HEK293 (cell line): ENCODE measurements at regions not wholly inside any gene's neighbourhood (a gene's known extent, or its start where the extent isn't known, plus 50 kb on each side); places are given as distances from the start of the nearest gene placed in this dataset.

Experiments
- CTCF ChIA-PET: fragments of 350-600 bp; formaldehyde crosslinking; extraction: SDS; loops from one replicate; lab custom pipeline; 2021; ENCODE audit warnings: antibody characterized with exemption; lab: Yijun Ruan, JAX
- POLR2A ChIA-PET: fragments of 300-600 bp; formaldehyde crosslinking; extraction: SDS; loops from one replicate; lab custom pipeline; 2020; ENCODE audit warnings: antibody characterized with exemption, inconsistent platforms; lab: Yijun Ruan, JAX
- H3K27ac ChIP-seq: fragments of 200-500 bp; sonication (Bioruptor generic); 2 replicates; pipeline ENCODE4 v1.5.1; 2014; ENCODE audit warnings: low read depth, low read length, control low read depth, inconsistent platforms; ENCODE audit errors: extremely low read depth
- H3K36me3 ChIP-seq, 2 experiments: fragments of 200-500 bp in 1 of 2; sonication (Bioruptor generic) in 1 of 2; 1 replicate in 1 of 2; 2 replicates in 1 of 2; pipeline ENCODE4 v1.5.1; 2014 to 2017; ENCODE audit warnings: inconsistent platforms in 2 of 2, low read length in 2 of 2; ENCODE audit not compliant: control insufficient read depth in 2 of 2, insufficient read depth in 1 of 2
- H3K4me1 ChIP-seq: fragments of 200-500 bp; sonication (Bioruptor generic); 2 replicates; pipeline ENCODE4 v1.5.1; 2014; ENCODE audit warnings: mild to moderate bottlenecking, low read length, inconsistent platforms; ENCODE audit not compliant: control insufficient read depth, insufficient read depth
- H3K4me3 ChIP-seq: 2 replicates; pipeline ENCODE4 v1.5.1; 2011; ENCODE audit warnings: low read depth, mild to moderate bottlenecking, control low read depth, low read length, moderate library complexity
- H3K9me3 ChIP-seq: fragments of 200-500 bp; sonication (Bioruptor generic); 2 replicates; pipeline ENCODE4 v1.5.1; 2014; ENCODE audit warnings: low read depth, low read length, inconsistent platforms; ENCODE audit not compliant: control insufficient read depth, insufficient read depth
- EGR2 ChIP-seq: fragments of 450-650 bp; formaldehyde crosslinking; IDR thresholded peaks from 2 replicates; pipeline ENCODE4 v1.5.1; 2016; ENCODE audit warnings: low read depth, missing biosample characterization, missing genetic modification characterization
- KLF16 ChIP-seq: fragments of 450-650 bp; formaldehyde crosslinking; IDR thresholded peaks from 2 replicates; pipeline ENCODE4 v1.5.1; 2017; ENCODE audit warnings: missing biosample characterization, missing genetic modification characterization
- MYNN ChIP-seq: fragments of 450-650 bp; formaldehyde crosslinking; IDR thresholded peaks from 2 replicates; pipeline ENCODE4 v1.5.1; 2016; ENCODE audit warnings: missing biosample characterization, missing genetic modification characterization, borderline replicate concordance
- MZF1 ChIP-seq: fragments of 450-650 bp; formaldehyde crosslinking; IDR thresholded peaks from 2 replicates; pipeline ENCODE4 v1.5.1; 2017; ENCODE audit warnings: missing biosample characterization, missing genetic modification characterization, borderline replicate concordance
- ZFP41 ChIP-seq: fragments of 450-650 bp; formaldehyde crosslinking; IDR thresholded peaks from 2 replicates; pipeline ENCODE4 v1.5.1; 2016; ENCODE audit warnings: missing biosample characterization, missing genetic modification characterization, borderline replicate concordance
- ZNF157 ChIP-seq: fragments of 450-650 bp; formaldehyde crosslinking; IDR thresholded peaks from 2 replicates; pipeline ENCODE4 v1.5.1; 2016; ENCODE audit warnings: missing biosample characterization, missing genetic modification characterization
- ZNF302 ChIP-seq: fragments of 450-650 bp; formaldehyde crosslinking; IDR thresholded peaks from 2 replicates; pipeline ENCODE4 v1.5.1; 2016; ENCODE audit warnings: missing biosample characterization, missing genetic modification characterization, low read depth
- ZNF391 ChIP-seq: fragments of 450-650 bp; formaldehyde crosslinking; IDR thresholded peaks from 2 replicates; pipeline ENCODE4 v1.5.1; 2016; ENCODE audit warnings: low read depth, missing biosample characterization, missing genetic modification characterization, borderline replicate concordance
- ZNF433 ChIP-seq: fragments of 450-650 bp; formaldehyde crosslinking; IDR thresholded peaks from 2 replicates; pipeline ENCODE4 v1.5.1; 2016; ENCODE audit warnings: missing biosample characterization, missing genetic modification characterization, low read depth
- ZNF658 ChIP-seq: fragments of 450-650 bp; formaldehyde crosslinking; IDR thresholded peaks from 2 replicates; pipeline ENCODE4; 2016; ENCODE audit warnings: missing biosample characterization, missing genetic modification characterization
- ZNF791 ChIP-seq: fragments of 450-650 bp; formaldehyde crosslinking; IDR thresholded peaks from 2 replicates; pipeline ENCODE4 v1.5.1; 2016; ENCODE audit warnings: missing biosample characterization, missing genetic modification characterization
- TF ChIP-seq, protein P1 (sequence below): fragments of 450-650 bp; formaldehyde crosslinking; IDR thresholded peaks from 2 replicates; pipeline ENCODE4 v1.5.1; 2016; ENCODE audit warnings: missing biosample characterization, missing genetic modification characterization
- TF ChIP-seq, protein P2 (sequence below): fragments of 450-650 bp; formaldehyde crosslinking; IDR thresholded peaks from 2 replicates; pipeline ENCODE4 v1.5.1; 2016; ENCODE audit warnings: missing biosample characterization, missing genetic modification characterization
- TF ChIP-seq, protein P3 (sequence below): fragments of 450-650 bp; formaldehyde crosslinking; IDR thresholded peaks from 2 replicates; pipeline ENCODE4 v1.5.1; 2016; ENCODE audit warnings: missing biosample characterization, missing genetic modification characterization
- TF ChIP-seq, protein P4 (sequence below): fragments of 450-650 bp; formaldehyde crosslinking; IDR thresholded peaks from 2 replicates; pipeline ENCODE4 v1.5.1; 2016; ENCODE audit warnings: missing biosample characterization, missing genetic modification characterization
- TF ChIP-seq, protein P5 (sequence below): fragments of 450-650 bp; formaldehyde crosslinking; IDR thresholded peaks from 2 replicates; pipeline ENCODE4 v1.5.1; 2016; ENCODE audit warnings: missing biosample characterization, missing genetic modification characterization

DNA sequence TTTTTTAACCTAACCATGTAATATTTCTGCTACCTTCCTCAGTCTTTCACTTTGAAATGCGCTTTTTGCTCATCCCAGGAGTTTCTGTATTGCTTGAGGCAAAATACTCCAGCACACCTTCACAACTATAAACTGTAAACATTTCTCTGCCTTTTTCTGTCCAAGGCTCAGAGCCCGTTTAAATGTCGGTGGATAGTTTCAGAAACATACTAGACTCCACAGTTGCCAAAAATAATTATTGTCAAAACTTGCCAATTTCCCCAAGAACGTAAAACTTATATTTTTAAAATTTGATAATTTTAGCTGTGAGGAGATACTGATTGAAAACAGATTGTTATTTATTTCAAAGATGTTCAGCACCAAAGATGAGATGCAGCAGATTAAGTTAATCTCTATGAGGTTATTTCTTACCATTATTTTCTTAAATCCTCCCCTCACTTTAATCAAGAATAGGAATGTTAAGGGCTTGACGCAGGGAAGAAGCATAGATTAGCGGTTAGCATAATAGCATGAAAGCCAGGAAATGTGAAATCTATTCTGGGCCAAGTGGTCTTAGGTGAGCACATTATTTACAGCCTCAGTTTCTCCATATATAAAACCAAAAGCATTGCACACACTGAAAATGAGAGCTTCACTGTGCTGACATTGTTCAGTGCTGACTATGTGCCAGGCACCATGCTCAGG lies 91.5 kb upstream of the ESRRG start (continued):
- TF ChIP-seq, protein P1, sequence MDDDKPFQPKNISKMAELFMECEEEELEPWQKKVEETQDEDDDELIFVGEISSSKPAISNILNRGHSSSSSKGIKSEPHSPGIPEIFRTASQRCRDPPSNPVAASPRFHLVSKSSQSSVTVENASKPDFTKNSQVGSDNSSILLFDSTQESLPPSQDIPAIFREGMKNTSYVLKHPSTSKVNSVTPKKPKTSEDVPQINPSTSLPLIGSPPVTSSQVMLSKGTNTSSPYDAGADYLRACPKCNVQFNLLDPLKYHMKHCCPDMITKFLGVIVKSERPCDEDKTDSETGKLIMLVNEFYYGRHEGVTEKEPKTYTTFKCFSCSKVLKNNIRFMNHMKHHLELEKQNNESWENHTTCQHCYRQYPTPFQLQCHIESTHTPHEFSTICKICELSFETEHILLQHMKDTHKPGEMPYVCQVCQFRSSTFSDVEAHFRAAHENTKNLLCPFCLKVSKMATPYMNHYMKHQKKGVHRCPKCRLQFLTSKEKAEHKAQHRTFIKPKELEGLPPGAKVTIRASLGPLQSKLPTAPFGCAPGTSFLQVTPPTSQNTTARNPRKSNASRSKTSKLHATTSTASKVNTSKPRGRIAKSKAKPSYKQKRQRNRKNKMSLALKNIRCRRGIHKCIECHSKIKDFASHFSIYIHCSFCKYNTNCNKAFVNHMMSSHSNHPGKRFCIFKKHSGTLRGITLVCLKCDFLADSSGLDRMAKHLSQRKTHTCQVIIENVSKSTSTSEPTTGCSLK (tag by site-specific recombination) = no peak
- TF ChIP-seq ZNF157 (tag by site-specific recombination) (no peak), ZNF658 (tag by site-specific recombination) (no peak), MYNN (no peak), MZF1 (tag by site-specific recombination) (no peak), ZFP41 (tag by site-specific recombination) (no peak), KLF16 (tag by site-specific recombination) (no peak), ZNF302 (tag by site-specific recombination) (no peak)
- TF ChIP-seq, protein P2, sequence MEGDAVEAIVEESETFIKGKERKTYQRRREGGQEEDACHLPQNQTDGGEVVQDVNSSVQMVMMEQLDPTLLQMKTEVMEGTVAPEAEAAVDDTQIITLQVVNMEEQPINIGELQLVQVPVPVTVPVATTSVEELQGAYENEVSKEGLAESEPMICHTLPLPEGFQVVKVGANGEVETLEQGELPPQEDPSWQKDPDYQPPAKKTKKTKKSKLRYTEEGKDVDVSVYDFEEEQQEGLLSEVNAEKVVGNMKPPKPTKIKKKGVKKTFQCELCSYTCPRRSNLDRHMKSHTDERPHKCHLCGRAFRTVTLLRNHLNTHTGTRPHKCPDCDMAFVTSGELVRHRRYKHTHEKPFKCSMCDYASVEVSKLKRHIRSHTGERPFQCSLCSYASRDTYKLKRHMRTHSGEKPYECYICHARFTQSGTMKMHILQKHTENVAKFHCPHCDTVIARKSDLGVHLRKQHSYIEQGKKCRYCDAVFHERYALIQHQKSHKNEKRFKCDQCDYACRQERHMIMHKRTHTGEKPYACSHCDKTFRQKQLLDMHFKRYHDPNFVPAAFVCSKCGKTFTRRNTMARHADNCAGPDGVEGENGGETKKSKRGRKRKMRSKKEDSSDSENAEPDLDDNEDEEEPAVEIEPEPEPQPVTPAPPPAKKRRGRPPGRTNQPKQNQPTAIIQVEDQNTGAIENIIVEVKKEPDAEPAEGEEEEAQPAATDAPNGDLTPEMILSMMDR (tag by site-specific recombination) = no peak
- TF ChIP-seq, protein P3, sequence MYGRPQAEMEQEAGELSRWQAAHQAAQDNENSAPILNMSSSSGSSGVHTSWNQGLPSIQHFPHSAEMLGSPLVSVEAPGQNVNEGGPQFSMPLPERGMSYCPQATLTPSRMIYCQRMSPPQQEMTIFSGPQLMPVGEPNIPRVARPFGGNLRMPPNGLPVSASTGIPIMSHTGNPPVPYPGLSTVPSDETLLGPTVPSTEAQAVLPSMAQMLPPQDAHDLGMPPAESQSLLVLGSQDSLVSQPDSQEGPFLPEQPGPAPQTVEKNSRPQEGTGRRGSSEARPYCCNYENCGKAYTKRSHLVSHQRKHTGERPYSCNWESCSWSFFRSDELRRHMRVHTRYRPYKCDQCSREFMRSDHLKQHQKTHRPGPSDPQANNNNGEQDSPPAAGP (tag by site-specific recombination) = no peak
- TF ChIP-seq, protein P4, sequence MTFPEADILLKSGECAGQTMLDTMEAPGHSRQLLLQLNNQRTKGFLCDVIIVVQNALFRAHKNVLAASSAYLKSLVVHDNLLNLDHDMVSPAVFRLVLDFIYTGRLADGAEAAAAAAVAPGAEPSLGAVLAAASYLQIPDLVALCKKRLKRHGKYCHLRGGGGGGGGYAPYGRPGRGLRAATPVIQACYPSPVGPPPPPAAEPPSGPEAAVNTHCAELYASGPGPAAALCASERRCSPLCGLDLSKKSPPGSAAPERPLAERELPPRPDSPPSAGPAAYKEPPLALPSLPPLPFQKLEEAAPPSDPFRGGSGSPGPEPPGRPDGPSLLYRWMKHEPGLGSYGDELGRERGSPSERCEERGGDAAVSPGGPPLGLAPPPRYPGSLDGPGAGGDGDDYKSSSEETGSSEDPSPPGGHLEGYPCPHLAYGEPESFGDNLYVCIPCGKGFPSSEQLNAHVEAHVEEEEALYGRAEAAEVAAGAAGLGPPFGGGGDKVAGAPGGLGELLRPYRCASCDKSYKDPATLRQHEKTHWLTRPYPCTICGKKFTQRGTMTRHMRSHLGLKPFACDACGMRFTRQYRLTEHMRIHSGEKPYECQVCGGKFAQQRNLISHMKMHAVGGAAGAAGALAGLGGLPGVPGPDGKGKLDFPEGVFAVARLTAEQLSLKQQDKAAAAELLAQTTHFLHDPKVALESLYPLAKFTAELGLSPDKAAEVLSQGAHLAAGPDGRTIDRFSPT (tag by site-specific recombination) = no peak
- TF ChIP-seq, all 188 proteins: peak for 0

DNA sequence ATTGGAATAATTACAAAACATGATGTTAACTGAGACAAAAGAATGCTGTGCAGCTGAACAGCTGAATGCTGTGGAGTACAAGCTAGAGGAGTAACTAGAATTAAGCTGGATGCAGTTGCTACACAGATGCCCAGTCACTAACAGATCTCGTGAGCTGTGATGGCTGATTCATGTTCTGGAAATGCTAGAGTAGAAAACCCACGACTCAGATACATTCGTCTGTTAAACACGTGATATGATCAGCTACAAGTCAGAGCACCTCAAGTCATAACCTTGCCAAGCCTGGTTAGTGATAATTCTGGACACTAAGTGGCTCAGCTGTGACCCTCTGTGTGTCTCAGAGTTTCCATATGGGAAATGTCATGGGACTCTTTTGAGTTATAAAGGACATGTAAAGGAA lies 89.7 kb upstream of the ESRRG start:
- CTCF ChIA-PET = no interaction called here

More for the DNA sequence above, 89.7 kb upstream of the ESRRG start:
- Histone ChIP-seq H3K27ac (no peak overlapping the region), H3K36me3 (no peaks in the 10 kb centered on the region), H3K4me1 (no peaks in the 10 kb centered on the region), H3K9me3 (no peaks in the 10 kb centered on the region), H3K4me3 (no peak overlapping the region)
- TF ChIP-seq ZNF791 = no peak
- TF ChIP-seq ZNF433 (tag by site-specific recombination) = no peak
- TF ChIP-seq, protein P2 (tag by site-specific recombination) = no peak
- no peak for TF ChIP-seq EGR2
- TF ChIP-seq ZNF391 = no peak
- TF ChIP-seq, protein P5, sequence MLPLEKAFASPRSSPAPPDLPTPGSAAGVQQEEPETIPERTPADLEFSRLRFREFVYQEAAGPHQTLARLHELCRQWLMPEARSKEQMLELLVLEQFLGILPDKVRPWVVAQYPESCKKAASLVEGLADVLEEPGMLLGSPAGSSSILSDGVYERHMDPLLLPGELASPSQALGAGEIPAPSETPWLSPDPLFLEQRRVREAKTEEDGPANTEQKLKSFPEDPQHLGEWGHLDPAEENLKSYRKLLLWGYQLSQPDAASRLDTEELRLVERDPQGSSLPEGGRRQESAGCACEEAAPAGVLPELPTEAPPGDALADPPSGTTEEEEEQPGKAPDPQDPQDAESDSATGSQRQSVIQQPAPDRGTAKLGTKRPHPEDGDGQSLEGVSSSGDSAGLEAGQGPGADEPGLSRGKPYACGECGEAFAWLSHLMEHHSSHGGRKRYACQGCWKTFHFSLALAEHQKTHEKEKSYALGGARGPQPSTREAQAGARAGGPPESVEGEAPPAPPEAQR (tag by site-specific recombination) = no peak
- POLR2A ChIA-PET = no interaction called here
